Cardiac muscle cell (in vitro differentiated cells and primary cell): ENCODE measurements at regions not wholly inside any gene's neighbourhood (a gene's known extent, or its start where the extent isn't known, plus 50 kb on each side); places are given as distances from the start of the nearest gene placed in this dataset.
"Not testable (repeated sequence)": the region's sequence is repeated elsewhere in the genome, so short reads cannot be mapped to it uniquely, and the experiment has no call there.

ENCODE experiments used
- DNase-seq, 2 donors: peaks; one replicate each; pipeline versions ENCODE4 v3.0.0 to v3.0.0-alpha.2; 2010 to 2017; ENCODE audit warnings: low read depth in 1 of 2, low spot score in 1 of 2
- H3K27ac ChIP-seq: fragments of 200-600 bp; sonication (generic); 2 replicates; pipeline ENCODE4 v1.5.1; 2016
- H3K27me3 ChIP-seq: fragments of 200-600 bp; sonication (generic); 2 replicates; pipeline ENCODE4 v1.6.0; 2016; ENCODE audit warnings: control low read depth
- H3K36me3 ChIP-seq: fragments of 200-600 bp; sonication (generic); 2 replicates; pipeline ENCODE4 v1.5.1; 2016; ENCODE audit warnings: control low read depth
- H3K4me1 ChIP-seq: fragments of 200-600 bp; sonication (generic); 2 replicates; pipeline ENCODE4 v1.8.1; 2017; ENCODE audit warnings: low read depth, mild to moderate bottlenecking, mixed run types
- H3K4me3 ChIP-seq: fragments of 200-600 bp; sonication (generic); 2 replicates; pipeline ENCODE4 v1.5.1; 2016; ENCODE audit warnings: mild to moderate bottlenecking
- H3K9me3 ChIP-seq: fragments of 200-600 bp; sonication (generic); 2 replicates; pipeline ENCODE4 v1.5.1; 2017; ENCODE audit warnings: low read depth, mild to moderate bottlenecking, control low read depth
- CTCF ChIP-seq: IDR thresholded peaks from 2 replicates; pipeline ENCODE4 v1.5.1; 2012; ENCODE audit warnings: low read depth, mild to moderate bottlenecking, low read length

- Histone ChIP-seq H3K27ac (no peak overlapping the region), H3K4me3 (no peak overlapping the region), H3K9me3 (no peaks in the 10 kb centered on the region), H3K36me3 (no peaks in the 10 kb centered on the region), H3K4me1 (no peaks in the 10 kb centered on the region), H3K27me3 (no peaks in the 10 kb centered on the region)
- DNase-seq, result no peak
- no peak for TF ChIP-seq CTCF
These were observed 615.4 kb upstream of the GBE1 start for GRCh38 chr3:82376883-82377282.

GRCh38 chr3:82373833-82374232 is 612.4 kb upstream of the GBE1 start:
- not testable (repeated sequence) for H3K27me3 ChIP-seq, DNase-seq, H3K4me3 ChIP-seq, H3K27ac ChIP-seq, H3K36me3 ChIP-seq, H3K4me1 ChIP-seq, H3K9me3 ChIP-seq

- no peaks in the 10 kb centered on the region for H3K27me3 ChIP-seq
- no peak for TF ChIP-seq CTCF
- DNase-seq, result no peak
- no peaks in the 10 kb centered on the region for H3K36me3 ChIP-seq
- no peak overlapping the region for H3K4me3 ChIP-seq
- H3K9me3 ChIP-seq, result no peaks in the 10 kb centered on the region
- no peaks in the 10 kb centered on the region for H3K4me1 ChIP-seq
- H3K27ac ChIP-seq, result no peak overlapping the region
These were observed 603.4 kb upstream of the GBE1 start for GRCh38 chr3:82364827-82365226.

- TF ChIP-seq CTCF, result no peak
- Histone ChIP-seq H3K4me1 (no peaks in the 10 kb centered on the region), H3K36me3 (no peaks in the 10 kb centered on the region), H3K9me3 (no peaks in the 10 kb centered on the region), H3K4me3 (no peak overlapping the region), H3K27ac (no peak overlapping the region), H3K27me3 (no peaks in the 10 kb centered on the region)
- DNase-seq, result no peak
These were observed 601.7 kb upstream of the GBE1 start for GRCh38 chr3:82363131-82363530.

- no peak overlapping the region for H3K27ac ChIP-seq
- no peaks in the 10 kb centered on the region for H3K36me3 ChIP-seq
- no peak for DNase-seq
- no peak for TF ChIP-seq CTCF
- H3K4me1 ChIP-seq, result no peaks in the 10 kb centered on the region
- no peak overlapping the region for H3K4me3 ChIP-seq
- H3K27me3 ChIP-seq, result no peaks in the 10 kb centered on the region
- H3K9me3 ChIP-seq, result no peaks in the 10 kb centered on the region
These were observed 593.8 kb upstream of the GBE1 start for GRCh38 chr3:82355228-82355627.

- no peak overlapping the region for H3K4me3 ChIP-seq
- H3K27me3 ChIP-seq, result no peaks in the 10 kb centered on the region
- H3K4me1 ChIP-seq, result no peaks in the 10 kb centered on the region
- no peaks in the 10 kb centered on the region for H3K9me3 ChIP-seq
- no peak for DNase-seq
- no peaks in the 10 kb centered on the region for H3K36me3 ChIP-seq
- no peak overlapping the region for H3K27ac ChIP-seq
- no peak for TF ChIP-seq CTCF
These were observed 592.8 kb upstream of the GBE1 start for GRCh38 chr3:82354228-82354627.
